ENCODE measurements at regions not wholly inside any gene's neighbourhood (a gene's known extent, or its start where the extent isn't known, plus 50 kb on each side); places are given as distances from the start of the nearest gene placed in this dataset.

- Histone ChIP-seq H3K27me3 (ENCODE audit: insufficient read depth, low read depth, severe bottlenecking) (no peaks in the 10 kb centered on the region), H3K4me3 (ENCODE audit: low read depth, low read length) (no peak overlapping the region), H3K36me3 (no peaks in the 10 kb centered on the region), H3K27ac (no peak overlapping the region), H3K9me3 (ENCODE audit: severe bottlenecking) (no peaks in the 10 kb centered on the region)
- TF ChIP-seq CTCF (IDR thresholded peaks at IDR 0.05; ENCODE audit: low read depth, low read length): no peak
- DNase-seq: no peak
Measured at GRCh38 chr6:144710207-144710606, 425.1 kb downstream of the UTRN start.

DNA sequence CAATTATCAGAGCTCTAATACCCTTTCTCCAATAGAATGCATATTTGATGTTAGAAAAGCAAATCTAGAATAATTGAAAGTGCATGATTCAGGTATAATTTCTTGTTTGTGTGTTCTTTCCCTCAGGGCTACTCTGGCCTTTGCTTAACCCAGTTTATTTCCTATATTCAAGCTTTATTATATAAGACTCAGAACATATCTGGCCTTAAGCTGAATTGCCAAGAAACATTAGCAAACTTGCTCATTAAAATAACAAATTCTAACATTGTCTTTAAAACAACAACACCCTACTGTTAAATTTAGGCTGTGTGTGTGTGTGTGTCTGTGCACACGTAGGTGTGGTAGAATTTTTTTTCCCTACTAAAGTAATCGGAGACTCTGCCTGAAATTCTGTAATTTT, 426.5 kb downstream of the UTRN start:
- DNase-seq: no peak
- Histone ChIP-seq H3K4me3 (ENCODE audit: low read depth, low read length) (no peak overlapping the region), H3K36me3 (no peaks in the 10 kb centered on the region), H3K9me3 (ENCODE audit: severe bottlenecking) (no peaks in the 10 kb centered on the region), H3K27me3 (ENCODE audit: insufficient read depth, low read depth, severe bottlenecking) (no peaks in the 10 kb centered on the region), H3K27ac (no peak overlapping the region)
- no peak for TF ChIP-seq CTCF (IDR thresholded peaks at IDR 0.05; ENCODE audit: low read depth, low read length)

GRCh38 chr6:144712541-144712940, 427.4 kb downstream of the UTRN start:
- DNase-seq: no peak
- Histone ChIP-seq H3K27ac (no peak overlapping the region), H3K9me3 (ENCODE audit: severe bottlenecking) (no peaks in the 10 kb centered on the region), H3K36me3 (no peaks in the 10 kb centered on the region), H3K4me3 (ENCODE audit: low read depth, low read length) (no peak overlapping the region), H3K27me3 (ENCODE audit: insufficient read depth, low read depth, severe bottlenecking) (no peaks in the 10 kb centered on the region)
- no peak for TF ChIP-seq CTCF (IDR thresholded peaks at IDR 0.05; ENCODE audit: low read depth, low read length)

DNA sequence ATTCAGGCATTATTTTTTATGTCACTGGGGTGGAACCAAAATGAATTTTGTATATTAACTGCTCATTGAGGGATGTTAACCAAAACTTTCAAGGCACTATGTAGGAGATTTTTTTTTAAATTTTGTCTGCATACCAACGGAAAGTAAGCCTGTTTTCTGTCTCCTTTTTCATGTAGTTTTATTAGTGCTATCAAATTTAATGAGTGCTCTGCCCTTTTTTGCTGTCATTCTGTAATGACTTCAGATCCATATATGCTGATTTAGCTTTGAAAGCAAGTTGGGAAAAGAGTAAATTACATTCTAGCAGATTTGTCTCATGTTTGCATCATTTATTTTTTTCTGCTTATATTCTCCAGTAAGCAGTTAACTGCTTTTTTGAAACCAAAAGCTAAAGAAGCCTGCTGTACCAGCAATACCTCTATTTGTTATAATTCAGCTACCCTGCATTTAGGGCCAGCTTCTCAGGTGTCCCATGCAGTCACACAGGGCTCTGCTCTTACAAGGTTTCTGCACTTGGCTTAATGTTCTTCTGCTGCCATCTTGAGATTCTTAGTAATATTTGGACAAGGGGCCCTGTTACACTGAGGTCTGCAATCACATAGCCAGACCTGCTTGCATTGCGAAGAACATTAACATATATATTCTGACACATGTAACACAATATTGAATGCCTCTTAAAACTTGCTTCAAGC, 429.0 kb downstream of the UTRN start:
- Histone ChIP-seq H3K27ac (no peak overlapping the region), H3K36me3 (no peaks in the 10 kb centered on the region), H3K27me3 (ENCODE audit: insufficient read depth, low read depth, severe bottlenecking) (no peaks in the 10 kb centered on the region), H3K9me3 (ENCODE audit: severe bottlenecking) (no peaks in the 10 kb centered on the region), H3K4me3 (ENCODE audit: low read depth, low read length) (no peak overlapping the region)
- no peak for DNase-seq
- no peak for TF ChIP-seq CTCF (IDR thresholded peaks at IDR 0.05; ENCODE audit: low read depth, low read length)

- Histone ChIP-seq H3K27ac (no peak overlapping the region), H3K9me3 (ENCODE audit: severe bottlenecking) (no peaks in the 10 kb centered on the region), H3K4me3 (ENCODE audit: low read depth, low read length) (no peak overlapping the region), H3K27me3 (ENCODE audit: insufficient read depth, low read depth, severe bottlenecking) (no peaks in the 10 kb centered on the region), H3K36me3 (no peaks in the 10 kb centered on the region)
- no peak for TF ChIP-seq CTCF (IDR thresholded peaks at IDR 0.05; ENCODE audit: low read depth, low read length)
- no peak for DNase-seq
Measured at GRCh38 chr6:144715344-144715743, 430.2 kb downstream of the UTRN start.

DNA sequence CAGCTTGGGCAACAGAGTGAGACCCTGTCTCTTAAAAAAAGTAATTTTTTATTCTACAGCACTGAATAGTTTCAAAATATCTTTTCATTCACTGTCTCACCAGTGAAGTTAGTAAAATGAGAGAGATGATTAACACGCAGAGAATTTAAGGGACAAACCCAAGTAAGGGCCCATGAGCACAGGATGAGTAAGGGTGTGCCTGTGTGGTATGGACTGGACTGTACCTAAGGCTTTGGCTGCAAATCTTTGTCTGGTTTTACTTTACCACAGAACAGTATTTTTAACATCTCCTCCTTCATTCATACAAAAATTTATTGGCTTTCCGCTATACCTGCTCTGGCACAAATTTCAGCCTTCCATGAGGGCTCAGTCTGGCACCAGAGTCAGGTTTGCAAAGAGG, 433.3 kb downstream of the UTRN start:
- H3K36me3 ChIP-seq: no peaks in the 10 kb centered on the region
- no peak overlapping the region for H3K27ac ChIP-seq
- no peak overlapping the region for H3K4me3 ChIP-seq (ENCODE audit: low read depth, low read length)
- H3K27me3 ChIP-seq (ENCODE audit: insufficient read depth, low read depth, severe bottlenecking): no peaks in the 10 kb centered on the region
- no peaks in the 10 kb centered on the region for H3K9me3 ChIP-seq (ENCODE audit: severe bottlenecking)
- no peak for DNase-seq
- no peak for TF ChIP-seq CTCF (IDR thresholded peaks at IDR 0.05; ENCODE audit: low read depth, low read length)

All from WERI-Rb-1 (cell line).